Fibroblast of skin of left biceps (primary cell): ENCODE measurements at regions not wholly inside any gene's neighbourhood (a gene's known extent, or its start where the extent isn't known, plus 50 kb on each side); places are given as distances from the start of the nearest gene placed in this dataset.

ENCODE experiments used
- DNase-seq, 2 experiments: peaks; one replicate each; pipeline ENCODE4 v3.0.0-alpha.2; 2013; ENCODE audit warnings: low read depth in 2 of 2

DNA sequence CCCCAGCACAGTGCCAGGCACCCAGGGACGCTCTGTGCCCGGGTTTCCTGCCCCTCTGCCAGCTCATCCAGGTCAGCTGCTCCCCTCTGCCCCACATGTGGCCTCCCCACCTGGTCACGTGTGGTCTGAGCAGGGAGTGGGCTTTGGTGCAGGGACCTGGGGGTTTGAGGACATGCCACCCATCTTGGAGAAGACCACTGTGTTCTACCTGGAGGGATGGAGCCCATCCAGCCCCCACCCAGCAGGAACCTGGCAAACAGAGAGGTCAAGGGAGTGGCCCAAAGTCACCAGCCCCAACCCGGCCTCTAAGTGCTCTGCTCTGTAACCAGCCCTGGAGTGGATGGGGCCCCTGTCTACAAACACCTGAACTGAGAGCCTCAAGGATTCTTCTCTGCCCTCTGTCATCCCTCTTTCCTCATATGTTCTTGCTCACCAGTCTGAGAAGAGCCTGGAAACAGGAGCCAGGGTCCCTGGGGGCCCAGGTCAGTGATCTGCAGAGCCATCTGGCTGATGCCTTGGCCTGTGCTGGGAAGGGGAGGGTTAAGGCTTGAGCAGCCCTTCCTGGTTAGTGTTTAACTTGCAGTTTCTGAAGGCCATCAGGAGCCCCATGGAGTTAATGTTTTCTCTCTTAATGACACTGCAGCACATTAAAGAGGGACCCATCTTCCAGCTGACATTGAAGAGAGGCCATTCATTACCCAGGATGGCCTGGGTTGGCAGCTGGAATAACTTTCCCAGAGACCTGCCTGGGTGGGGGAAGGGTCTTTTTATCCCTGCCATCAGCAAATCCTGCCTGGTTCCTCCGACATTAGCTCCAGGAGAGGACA is 235.4 kb downstream of the PTPRU start:
- no peak for DNase-seq

DNA sequence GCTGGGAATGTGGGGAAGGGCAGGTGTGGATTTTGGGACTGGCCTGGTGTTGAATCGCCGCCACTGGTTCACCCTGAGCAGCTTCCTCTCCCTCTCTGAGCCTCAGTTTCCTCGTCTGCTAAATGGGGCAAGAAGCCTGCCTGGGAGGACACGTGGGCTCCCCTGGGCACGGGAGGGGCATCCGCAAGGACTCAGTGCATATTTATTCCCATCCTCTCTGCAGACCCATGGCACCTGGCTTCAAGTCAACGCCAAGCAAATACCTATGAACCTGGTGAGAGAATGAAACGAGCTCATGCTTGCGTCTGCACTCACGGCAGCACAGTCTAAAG is 234.4 kb downstream of the PTPRU start:
- no peak for DNase-seq

DNA sequence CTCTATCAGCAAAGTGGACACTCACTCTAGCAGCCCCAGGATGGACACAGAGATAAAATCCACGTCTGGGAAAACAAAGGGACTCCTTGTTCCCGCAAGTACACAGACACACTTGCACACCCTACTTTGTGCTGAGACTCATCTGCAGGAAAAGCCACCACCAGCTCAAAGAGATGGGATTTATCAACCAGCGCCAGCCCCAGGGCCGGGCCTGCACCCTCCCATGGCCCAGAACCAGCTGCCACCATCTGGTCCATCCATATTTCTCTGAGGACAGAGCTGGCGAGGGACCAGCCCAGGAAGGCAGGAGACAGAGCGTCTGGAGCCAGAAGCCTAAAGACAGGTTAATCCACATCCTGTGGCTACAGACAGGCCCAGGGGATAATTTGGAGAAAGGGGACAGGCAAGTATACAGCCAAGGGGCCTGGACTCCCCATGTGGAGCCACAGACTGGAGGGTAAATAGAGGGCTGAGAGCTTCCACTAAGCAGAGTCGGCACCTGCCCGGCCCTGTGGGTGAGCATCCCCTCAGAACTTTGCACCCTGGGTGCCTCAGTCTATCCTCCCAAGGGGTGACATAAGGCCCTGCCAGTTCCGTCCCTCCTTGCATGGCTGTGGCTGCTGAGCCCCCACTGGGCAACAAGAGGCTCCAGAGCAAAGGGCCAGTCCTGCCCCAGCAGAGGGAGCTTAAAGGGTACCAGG is 233.9 kb downstream of the PTPRU start:
- DNase-seq, result no peak

DNA sequence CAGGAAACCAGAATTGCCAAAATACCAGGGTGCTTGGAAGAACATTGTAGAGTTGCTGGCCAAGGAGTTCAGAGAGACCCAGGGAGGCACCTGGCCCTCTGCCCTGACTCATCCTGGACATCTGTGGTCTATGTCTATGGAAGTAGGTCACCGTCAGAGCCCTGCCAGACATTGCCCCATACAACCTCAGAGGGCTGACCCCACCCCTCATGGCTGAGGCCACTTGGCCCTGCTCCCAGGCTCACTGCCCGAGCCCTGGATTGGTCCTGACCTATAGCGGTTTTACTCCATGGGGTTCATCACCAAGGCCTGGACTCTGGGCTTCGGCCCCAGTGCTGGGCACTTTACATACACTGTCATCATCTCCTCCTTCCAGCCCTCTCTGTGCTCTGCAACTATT is 233.1 kb downstream of the PTPRU start:
- no peak for DNase-seq

DNA sequence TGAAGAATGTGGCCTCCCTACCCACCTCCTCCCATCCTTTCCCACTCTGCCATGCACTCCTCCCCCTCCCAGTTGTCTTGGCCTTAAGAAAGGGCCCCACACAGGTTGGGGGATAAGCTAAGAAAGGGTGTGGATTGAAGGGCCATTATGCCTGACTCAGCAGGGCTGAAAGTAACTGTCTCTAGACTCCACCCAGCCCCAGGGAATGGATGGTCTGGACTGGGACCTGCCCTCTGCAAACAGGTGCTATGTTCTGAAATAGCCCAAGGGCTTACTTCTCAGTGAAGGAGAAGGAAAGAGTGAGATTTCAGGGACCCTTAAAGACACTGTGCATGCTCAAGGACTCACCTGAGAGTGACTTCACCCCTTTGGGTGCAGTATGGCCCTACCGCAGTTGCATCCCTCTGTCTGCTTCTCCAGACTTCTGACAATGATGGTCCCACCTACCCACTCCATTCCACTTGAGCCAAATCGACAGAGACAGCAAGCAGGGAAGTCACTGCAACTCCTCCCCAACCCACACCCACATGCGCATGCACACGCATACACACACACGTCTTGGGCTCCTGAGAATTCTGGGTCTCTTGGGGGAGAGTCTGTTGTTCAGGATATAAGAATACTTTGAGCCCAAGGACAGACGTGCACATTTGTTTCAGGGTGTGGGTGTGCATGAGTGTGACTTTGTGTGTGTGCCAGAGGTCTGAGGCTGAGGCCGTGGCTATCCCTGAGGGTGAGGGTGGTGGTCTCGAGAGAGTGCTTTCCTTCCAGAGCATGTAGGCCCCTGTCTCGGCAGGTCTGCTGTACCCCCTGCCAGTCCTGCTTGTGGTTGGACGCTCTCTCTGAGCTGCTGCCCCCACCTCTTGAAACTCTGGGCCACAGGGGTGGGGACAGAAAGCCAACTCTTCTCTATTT is 231.9 kb downstream of the PTPRU start:
- no peak for DNase-seq

DNA sequence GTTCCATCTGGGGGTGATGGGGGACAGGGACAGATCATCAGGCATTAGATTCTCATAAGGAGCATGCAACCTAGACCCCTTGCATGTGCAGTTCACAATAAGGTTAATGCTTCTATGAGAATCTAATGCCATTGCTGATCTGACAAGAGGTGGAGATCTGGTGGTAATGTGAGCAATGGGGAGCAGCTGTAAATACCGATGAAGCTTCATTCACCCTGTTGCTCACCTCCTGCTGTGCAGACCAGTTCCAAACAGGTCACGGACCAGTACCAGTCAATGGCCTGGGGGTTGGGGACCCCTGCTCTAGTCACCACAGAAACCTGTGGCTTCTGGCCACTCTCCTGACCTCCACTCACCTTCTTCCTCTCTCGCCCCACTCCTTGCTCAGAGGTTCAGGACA is 229.9 kb downstream of the PTPRU start:
- DNase-seq, result no peak

DNA sequence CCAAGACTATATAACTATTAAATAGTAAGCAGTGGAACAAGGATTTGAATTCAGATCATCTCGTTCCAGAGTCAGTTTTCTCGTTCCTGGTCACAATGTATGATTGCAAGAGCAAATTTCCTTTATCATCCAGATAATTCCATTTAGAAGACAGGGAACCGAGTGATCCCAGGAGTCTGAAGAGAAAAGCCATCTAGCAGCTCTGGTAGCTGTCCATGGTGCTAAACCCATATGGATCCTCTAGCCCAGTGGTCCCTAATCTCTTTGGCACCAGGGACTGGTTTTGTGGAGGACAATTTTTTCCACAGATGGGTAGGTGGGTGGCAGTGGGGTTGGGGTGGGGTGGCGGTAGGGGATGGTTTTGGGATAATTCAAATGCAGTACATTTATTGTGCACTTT is 229.4 kb downstream of the PTPRU start:
- DNase-seq, result no peak

DNA sequence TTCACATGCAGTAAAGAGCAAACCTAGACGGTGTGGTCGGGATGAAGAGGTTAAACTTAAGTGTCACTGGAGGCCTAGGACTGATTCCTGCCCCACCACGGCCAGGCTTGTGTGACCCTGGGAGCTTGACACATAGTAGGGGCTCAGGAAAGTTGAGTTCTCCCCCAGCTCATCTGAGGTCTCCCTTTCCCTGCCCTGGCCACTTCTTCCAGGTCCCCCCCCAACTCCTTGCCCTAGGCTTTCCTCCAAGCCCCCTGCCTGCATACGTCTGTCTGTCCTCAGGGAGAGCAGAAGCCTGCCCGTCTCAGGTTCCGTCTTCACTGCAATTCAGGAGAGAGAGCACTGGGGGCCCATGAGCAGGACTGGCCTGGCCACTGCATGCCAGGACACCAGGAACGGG is 225.8 kb downstream of the PTPRU start:
- no peak for DNase-seq

DNA sequence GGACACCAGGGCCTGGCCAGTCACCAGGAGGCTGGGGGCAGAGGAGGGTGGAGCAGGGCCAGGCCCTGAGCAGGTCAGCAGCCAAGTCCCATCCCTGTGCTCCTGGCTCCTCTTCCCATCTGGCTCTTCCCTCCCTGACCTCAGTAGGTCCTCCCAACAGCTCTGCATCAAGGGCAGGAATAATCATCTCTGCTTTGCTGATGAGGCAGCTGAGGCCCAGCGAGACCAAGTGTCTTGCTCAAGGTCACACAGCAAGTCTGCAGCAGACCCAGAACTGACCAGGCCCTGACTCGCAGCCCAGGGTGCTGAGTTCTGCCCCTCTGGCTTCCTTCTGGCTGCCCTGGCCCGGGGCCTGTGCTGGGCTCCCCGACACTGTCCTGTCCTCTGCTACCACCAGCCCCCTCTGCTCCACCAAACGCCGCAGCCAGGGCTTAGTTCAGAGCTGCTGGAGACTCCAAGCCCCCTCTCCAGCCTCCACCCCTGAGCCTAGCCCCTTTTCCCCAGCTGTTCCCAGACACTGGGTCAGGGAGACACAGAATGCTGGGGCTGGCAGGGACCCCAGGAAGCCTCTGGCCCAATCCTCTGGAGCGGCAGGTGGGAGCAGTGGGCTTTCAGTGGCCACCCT is 224.9 kb downstream of the PTPRU start:
- no peak for DNase-seq

DNA sequence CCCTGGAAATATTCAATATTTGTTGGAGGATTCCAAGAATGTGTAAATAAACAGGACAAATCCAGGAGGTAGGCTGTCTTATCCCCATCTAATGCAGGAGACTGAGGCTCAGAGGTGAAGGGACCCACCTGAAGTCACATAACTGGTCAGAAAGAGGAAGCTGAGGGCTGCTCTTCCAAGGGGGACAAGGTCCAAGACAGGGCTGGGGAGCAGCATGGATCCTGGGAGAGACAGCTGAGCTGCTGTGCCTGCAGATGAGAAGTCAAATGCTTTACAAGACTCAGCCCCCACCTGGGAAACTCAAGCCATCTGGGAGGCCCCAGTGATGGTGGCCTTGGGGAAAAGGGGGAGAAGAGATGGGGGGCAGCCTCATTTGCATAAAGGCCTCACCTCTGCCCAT is 224.4 kb downstream of the PTPRU start:
- no peak for DNase-seq

DNA sequence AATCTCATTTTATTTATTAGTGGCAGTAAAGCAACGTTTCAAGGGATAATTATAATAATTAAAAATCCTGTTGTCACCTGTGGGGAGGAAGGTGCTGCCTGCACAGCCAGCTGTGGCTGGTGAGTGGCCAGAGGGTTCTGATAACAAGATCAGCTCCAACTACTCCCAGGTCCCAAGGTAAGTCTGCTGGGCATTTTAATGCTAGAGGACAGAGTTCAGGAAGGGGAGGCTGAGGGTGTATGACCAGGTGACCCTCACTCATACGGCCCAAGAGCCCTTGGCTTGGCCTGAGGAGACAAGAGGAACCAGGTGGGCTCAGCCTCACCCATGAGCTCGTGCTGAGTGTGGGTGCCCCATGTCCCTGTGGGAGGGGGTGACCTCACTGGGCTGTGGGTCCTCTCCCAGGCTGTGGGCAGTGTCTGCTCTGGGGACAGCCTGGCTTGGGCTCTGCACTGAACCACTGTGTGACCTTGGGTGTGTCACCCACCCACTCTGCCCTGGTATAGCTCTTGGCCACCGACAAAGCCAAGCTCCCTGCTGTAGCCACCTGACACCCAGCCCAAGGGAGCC is 223.8 kb downstream of the PTPRU start:
- no peak for DNase-seq

DNA sequence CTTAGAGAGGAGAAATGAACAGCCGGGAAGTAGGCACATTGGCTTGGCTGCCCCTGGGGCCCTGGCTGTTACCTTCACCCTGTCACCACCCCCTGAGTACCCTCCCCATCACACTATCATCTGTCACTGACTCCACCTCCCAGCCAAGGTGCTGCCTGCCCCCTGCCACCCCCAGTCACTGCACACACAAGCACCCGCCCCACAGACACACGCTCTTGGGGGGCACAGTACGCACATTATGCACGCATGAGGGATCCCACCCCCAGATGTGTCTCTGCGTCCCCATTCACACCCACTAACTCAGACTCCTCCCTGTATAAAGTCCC is 223.3 kb downstream of the PTPRU start:
- no peak for DNase-seq

DNA sequence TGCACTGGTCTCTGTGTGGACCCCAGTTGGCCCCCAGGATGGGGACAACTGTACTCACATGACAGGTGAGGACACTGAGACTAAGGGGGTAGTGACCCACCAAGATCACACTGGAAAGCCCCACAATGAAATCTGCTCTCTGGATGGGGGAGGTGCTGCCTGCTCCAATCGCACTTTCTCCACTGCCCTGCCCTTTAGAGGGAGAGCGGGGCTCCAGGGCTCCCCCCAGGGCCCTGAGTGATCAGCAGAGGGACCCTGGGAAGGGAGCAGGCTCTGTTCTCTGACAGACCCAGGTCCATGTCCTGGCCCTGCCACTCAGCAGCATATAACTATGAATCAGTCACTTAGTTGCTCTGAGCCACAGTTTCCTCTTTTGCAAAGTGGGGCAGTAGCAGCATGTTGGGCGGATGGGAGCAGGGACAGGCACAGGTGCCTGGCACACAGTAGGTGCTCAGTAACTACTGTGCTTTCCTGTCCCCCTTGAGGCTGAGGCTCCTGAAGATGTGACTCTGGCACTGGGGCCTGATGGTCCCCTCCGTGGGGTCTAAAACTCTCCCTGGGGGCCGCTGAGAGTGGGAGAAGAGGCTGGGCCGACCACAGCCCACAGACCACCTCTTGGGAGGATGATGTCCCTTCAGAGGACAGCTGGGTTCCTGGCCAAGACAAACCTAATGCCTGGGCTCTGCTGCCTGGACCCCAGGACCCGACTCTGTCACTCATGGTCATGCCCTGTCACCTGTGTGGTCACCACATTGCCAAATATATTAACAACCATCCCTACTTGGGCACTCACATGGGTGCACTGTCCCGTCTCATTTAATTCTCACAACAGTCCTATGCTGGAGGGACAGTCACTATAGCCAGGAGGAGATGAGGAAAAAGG is 222.7 kb downstream of the PTPRU start:
- DNase-seq, result no peak

DNA sequence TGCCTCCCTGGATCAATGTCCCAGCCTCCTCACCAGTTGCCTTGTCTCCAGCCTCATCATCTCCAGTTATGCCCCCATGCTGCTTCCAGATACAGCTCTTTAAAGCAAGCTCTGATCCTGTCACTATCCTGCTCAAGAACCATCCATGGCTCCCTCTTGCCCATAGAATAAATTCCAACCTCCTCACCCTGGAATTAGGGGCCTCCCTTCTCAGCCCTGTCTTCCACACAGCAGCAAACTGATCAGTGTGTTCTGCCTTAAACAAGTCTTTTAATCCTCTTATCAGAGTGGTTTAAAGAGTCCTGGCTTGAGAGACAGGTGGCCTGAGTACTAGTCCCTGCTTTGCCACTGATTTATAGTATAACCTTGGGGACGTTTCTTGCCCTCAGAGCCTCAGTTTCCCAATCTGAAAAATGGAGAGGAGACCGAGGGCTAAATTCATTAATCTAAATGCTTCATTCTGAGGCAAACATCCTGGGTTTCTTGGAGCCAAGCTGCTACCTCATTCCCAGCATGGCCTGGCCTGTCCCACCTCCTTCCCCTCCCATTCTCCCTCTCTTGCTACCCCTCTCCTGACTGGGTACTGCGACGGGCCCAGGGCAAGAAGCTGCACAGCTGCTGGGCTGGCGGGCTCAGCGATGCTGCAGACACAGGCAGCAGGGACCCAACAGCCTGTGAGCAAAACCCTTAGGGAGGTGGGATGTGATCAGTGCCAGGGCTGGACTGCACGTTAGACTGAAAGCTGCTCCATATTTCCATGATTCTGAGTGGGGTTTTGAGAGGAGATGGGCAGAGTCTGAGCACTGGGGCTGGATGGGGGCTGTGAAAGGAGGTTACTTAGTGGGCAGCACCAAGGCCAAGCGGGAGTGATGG is 221.4 kb downstream of the PTPRU start:
- no peak for DNase-seq

DNA sequence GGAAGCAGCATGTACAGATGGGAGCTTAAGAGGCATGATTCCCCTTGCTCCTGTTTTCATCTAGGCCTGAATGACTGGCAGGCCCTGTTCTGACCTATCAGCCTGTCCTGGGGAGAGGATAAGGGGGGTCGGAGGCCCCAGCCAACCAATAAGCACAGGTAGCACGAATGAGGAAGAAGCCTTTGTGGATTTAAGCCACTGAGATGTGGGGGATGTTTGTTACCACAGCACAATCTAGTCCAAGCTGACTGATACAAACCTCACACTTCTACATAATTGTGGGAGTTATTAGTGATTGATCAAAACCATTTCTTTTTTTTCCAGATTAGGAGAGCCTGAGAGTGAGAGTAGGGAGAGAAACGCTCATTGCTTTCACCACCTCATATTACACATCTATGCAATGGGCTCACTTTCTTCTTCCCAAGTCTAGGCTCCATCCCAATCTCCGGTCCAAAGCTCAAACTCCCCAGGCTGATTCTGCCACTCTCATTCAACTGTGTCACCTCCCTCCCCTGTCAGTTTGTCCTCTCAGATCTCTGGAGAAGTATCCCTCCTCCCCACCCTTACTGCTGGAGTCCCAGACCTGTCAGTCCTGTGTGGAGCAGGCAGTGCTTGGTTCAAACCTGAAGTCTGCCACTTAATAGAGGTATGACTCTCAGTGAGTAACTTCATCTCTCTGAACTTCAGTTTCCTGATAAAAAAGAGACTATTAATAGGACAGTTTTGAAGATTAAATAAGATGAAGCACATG is 220.5 kb downstream of the PTPRU start:
- DNase-seq, result no peak

DNA sequence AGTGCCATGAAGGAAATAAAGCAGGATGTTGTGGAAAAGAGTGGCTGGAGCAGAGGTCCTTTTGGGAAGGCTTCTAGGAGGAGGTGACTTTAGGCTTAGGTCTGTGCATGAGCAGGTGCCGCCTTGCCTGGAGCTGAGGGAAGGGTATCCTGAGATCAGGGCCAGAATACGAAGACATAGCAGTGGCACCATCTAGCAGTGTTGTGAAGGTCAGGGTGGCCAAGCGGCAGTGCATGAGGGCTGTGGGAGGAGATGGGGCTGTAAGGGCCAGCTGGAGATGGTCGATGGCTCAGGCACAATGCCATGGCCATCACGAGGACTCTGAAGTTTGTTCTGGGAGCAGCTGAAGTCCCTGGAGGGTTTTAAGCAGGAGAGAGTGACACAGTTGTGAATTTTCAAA is 219.5 kb downstream of the PTPRU start:
- no peak for DNase-seq

DNA sequence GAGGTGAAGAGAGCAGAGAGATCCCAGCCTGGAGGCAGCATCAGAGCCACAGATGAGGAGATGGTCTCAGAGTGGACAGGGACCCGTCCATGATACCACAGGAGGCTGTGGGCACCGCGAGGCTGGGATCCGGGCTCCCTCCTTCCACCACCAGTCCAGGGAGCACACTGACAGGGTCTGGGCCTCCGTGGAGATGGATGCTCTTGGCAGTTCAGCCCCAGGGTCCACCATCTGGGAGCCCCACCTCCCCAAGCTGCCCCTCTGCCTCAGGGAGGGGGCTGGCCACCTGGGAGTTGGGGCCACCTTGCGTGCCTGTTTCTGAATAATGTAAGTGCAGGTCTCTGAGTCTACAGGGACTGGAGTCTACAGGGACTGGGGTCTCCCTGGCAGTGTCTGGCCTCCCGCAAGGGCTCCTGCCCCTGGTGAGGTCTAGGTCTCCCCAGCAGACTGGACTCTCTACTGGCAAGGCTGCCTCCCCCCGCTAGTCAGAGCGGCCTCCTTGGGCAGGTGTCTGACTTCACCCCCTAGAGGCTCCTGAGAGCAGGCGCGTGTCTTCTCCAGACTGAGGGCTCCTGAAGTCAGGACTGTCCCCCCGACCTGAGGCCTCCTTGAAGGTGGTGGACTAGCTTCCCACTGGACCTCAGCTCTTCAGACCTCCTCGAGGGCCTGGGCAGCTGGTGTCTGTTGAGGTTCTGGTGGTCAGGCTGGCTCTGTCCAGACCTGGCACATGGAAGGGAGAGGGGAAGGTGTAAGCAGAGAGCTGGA is 218.5 kb downstream of the PTPRU start:
- DNase-seq, result no peak

DNA sequence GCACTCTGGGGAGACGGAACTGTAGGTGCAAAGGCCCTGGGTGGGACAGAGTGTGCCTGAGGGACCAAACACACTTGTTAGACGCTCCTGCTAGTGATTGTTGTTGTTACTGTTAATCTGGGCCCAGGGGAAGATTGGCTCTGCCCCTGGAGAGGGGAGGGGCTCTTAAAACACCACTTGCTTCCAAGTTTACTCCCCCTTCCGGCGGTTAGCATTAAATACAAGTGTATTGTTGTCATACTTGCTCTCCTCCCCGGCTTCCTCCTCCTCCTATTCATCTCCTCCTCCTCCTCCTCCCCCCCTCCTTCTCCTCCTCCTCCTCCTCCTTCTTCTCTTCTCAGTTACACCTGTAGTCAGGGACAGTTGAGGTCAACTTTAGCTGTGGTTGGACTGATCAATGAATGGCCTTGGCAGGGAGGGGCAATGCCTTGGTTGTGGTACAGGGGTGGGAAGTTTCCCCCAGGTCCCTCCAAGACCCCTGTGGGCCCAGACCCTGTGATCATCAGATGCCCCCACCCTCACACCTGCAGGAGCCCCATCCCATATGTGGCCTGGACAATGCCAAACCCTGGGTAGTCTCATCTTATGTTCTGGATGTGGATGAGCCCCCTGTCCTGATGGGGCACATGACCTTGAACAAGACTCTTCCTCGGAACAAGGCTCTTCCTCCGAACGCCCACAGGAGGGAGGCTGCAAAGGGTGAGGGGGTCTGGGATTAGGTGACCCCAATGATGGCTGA is 217.3 kb downstream of the PTPRU start:
- peak; percentile 3 to 10 for DNase-seq
